GM18873 (cell line): ENCODE measurements at regions not wholly inside any gene's neighbourhood (a gene's known extent, or its start where the extent isn't known, plus 50 kb on each side); places are given as distances from the start of the nearest gene placed in this dataset.
"Not testable (repeated sequence)": the region's sequence is repeated elsewhere in the genome, so short reads cannot be mapped to it uniquely, and the experiment has no call there.

ENCODE experiments used
- ATAC-seq: cut with Tn5 transposase; IDR thresholded peaks from one replicate; pipeline ENCODE4 v1.9.1; 2021; ENCODE audit warnings: mild to moderate bottlenecking, moderate library complexity, moderate number of reproducible peaks; ENCODE audit not compliant: unreplicated experiment, low FRiP score

DNA sequence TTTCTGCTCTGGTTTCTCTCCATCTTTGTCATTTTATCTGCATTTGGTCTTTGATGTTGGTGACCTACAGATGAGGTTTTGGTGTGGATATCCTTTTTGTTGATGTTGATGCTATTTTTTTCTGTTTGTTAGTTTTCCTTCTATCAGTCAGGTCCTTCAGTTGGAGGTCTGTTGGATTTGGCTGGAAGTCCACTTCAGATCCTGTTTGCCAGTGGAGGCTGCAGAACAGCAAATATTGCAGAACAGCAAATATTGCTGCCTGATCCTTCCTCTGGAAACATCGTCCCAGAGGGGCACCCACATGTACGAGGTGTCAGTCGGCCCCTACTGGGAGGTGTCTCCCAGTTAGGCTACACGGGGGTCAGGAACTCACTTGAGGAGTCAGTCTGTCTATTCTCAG is 265.4 kb upstream of the SYNCRIP start:
- ATAC-seq: not testable (repeated sequence)

- no peak for ATAC-seq
Observed at GRCh38 chr6:85892346-85892745, 249.7 kb upstream of the SYNCRIP start.

GRCh38 chr6:85887461-85887860 is 244.8 kb upstream of the SYNCRIP start:
- ATAC-seq: no peak

- ATAC-seq: no peak
Observed at GRCh38 chr6:85868685-85869084, 226.0 kb upstream of the SYNCRIP start.

- ATAC-seq: no peak
Observed at GRCh38 chr6:85867595-85867994, 224.9 kb upstream of the SYNCRIP start.

- no peak for ATAC-seq
Observed at GRCh38 chr6:85866758-85867401, 224.2 kb upstream of the SYNCRIP start.

GRCh38 chr6:85866370-85866730 is 223.7 kb upstream of the SYNCRIP start:
- ATAC-seq: no peak

- ATAC-seq: no peak
Observed at GRCh38 chr6:85865420-85866369, 223.0 kb upstream of the SYNCRIP start.

GRCh38 chr6:85864453-85865401 is 222.0 kb upstream of the SYNCRIP start:
- ATAC-seq: no peak

DNA sequence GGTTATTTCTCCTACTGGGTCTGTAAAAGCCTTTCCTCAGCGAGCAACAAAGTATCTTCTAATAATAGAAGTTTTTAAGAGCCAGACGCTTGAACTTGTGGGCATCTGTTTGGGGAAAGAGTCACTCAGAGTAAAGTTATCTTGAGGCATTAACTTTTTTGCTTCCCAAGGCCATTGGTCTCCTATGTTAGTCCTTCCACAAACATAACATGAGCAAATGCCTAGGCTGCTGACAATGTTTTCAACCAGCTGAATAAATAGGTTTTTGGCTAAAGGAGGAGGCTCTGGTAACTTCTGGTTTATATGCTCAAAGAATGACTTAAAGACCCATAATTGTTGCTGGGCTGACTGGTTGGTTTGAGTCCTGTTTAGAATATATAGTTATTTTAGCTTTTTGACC is 213.5 kb upstream of the SYNCRIP start:
- no peak for ATAC-seq

GRCh38 chr6:85838351-85839119 is 195.8 kb upstream of the SYNCRIP start:
- ATAC-seq: not testable (repeated sequence)

- no peak for ATAC-seq
Observed at GRCh38 chr6:85828973-85829372, 186.3 kb upstream of the SYNCRIP start.

DNA sequence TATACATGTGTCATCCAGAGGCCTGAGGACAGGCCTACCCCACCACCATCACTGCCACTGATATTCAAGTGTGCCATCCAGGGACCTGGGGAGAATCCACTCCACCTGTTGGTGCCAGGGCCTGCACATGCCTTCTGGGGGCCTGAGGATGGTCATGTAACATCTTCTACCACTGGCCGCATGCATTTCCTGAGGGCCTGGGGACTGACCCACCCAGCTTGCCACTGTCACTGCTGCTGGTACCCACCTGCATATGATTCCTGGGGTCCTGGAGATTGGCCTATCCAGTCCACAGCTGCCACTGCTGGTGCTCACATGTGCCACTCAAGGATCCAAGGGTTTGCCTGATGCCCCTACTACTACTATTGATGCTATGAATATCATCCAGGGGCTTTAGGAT is 184.3 kb upstream of the SYNCRIP start:
- no peak for ATAC-seq

GRCh38 chr6:85824329-85824728 is 181.6 kb upstream of the SYNCRIP start:
- no peak for ATAC-seq

DNA sequence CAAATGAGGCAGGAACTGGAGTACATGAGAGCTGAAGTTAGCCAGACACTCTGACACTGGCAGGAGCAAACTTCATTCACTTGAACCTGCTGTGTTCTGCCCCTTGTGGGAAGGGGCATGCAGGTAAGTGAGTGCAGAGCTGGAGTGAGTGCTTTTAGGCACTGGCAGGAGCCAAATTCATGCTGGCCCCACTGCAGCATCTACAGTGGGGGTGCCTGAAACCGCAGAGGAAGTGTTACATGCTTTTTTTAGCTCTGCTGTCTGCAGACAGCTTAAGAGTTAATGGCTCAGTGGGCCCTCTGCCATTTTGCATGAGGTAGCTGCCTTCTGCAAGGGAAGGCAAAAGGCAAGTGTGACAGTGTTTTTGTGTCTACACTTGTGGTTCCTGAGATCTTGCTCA is 167.9 kb upstream of the SYNCRIP start:
- ATAC-seq: no peak

DNA sequence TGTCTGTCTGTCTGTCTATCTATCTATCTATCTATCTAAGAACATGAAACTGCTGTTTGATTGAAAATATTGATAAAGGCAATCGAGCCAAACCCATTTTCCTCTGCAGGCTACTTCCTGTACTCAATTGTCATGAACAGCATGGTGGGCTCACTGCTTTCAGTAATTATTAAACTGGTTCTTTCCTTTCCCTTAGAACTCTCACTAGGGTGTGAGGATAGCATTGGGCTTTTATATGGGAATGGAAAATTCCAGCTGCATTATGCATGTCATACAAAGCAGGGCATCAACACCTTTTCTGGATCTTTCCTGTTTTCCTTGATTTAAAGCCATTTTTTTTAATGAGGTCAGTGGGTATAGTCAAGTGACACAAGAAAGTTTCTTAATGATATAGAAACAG is 161.0 kb upstream of the SYNCRIP start:
- no peak for ATAC-seq

GRCh38 chr6:85802162-85802561 is 159.5 kb upstream of the SYNCRIP start:
- ATAC-seq: no peak

DNA sequence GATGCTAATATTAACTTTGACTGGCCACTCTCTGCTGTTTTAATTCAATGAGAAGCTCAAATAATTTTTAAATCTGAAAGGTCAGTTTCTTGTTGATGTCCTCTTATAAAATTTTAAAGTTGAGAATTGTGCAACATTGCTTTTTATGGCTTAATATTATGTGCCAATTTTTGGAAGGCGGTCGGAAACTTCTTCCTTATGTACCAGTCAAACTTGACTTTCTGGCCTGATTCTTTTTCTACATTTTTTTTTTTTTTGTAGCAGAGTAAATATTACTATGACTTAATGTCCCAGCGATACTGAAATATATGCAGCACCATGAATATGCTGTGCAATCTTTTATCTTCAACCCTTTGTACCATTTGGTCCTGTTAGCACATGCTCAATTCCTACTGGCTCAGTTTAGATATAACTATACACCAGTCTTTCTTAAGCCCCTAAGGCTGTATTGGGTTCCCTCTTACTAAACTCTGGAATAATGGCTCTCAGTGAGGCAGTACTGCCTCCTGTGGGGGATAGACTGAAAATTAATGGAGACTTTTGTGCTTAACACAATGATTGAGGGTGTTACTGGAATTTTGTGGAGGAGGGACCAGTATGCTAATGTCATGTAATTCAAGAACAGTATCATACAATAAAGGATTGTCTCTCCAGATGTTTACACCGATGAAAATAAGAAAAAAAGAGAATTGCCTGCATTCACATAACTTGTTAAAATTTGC is 156.4 kb upstream of the SYNCRIP start:
- no peak for ATAC-seq

- no peak for ATAC-seq
Observed at GRCh38 chr6:85797993-85798392, 155.3 kb upstream of the SYNCRIP start.
